ENCODE measurements at regions not wholly inside any gene's neighbourhood (a gene's known extent, or its start where the extent isn't known, plus 50 kb on each side); places are given as distances from the start of the nearest gene placed in this dataset.

GRCh38 chr10:44856696-44857095 is 54.4 kb upstream of the TMEM72 start:
- TF ChIP-seq POLR2A (IDR thresholded peaks at IDR 0.05; ENCODE audit: low read depth, low read length) (no peak), POLR2AphosphoS5 (IDR thresholded peaks at IDR 0.05; ENCODE audit: low read depth, low read length) (no peak), TAF1 (IDR thresholded peaks at IDR 0.05; ENCODE audit: borderline replicate concordance, low read depth, low read length) (no peak)
- DNase-seq (ENCODE audit: insufficient read length) (no peak), FAIRE-seq (no peak)

- DNase-seq (ENCODE audit: insufficient read length) (peak; percentile 68), FAIRE-seq (peak; percentile 81)
- TF ChIP-seq TAF1 (IDR thresholded peaks at IDR 0.05; ENCODE audit: borderline replicate concordance, low read depth, low read length) (no peak), POLR2AphosphoS5 (IDR thresholded peaks at IDR 0.05; ENCODE audit: low read depth, low read length) (no peak), POLR2A (IDR thresholded peaks at IDR 0.05; ENCODE audit: low read depth, low read length) (no peak)
Observed at GRCh38 chr10:44857363-44858016, 53.6 kb upstream of the TMEM72 start.

GRCh38 chr10:44858017-44858371 is 53.1 kb upstream of the TMEM72 start:
- FAIRE-seq, result no peak
- DNase-seq (ENCODE audit: insufficient read length), result no peak
- TF ChIP-seq POLR2A (IDR thresholded peaks at IDR 0.05; ENCODE audit: low read depth, low read length) (no peak), TAF1 (IDR thresholded peaks at IDR 0.05; ENCODE audit: borderline replicate concordance, low read depth, low read length) (no peak), POLR2AphosphoS5 (IDR thresholded peaks at IDR 0.05; ENCODE audit: low read depth, low read length) (no peak)

- DNase-seq (ENCODE audit: insufficient read length), result no peak
- no peak for TF ChIP-seq POLR2A (IDR thresholded peaks at IDR 0.05; ENCODE audit: low read depth, low read length)
- no peak for TF ChIP-seq POLR2AphosphoS5 (IDR thresholded peaks at IDR 0.05; ENCODE audit: low read depth, low read length)
- no peak for TF ChIP-seq TAF1 (IDR thresholded peaks at IDR 0.05; ENCODE audit: borderline replicate concordance, low read depth, low read length)
- no peak for FAIRE-seq
Observed at GRCh38 chr10:44858988-44859387, 52.1 kb upstream of the TMEM72 start.

- DNase-seq (ENCODE audit: insufficient read length) (no peak), FAIRE-seq (no peak)
- no peak for TF ChIP-seq TAF1 (IDR thresholded peaks at IDR 0.05; ENCODE audit: borderline replicate concordance, low read depth, low read length)
- no peak for TF ChIP-seq POLR2AphosphoS5 (IDR thresholded peaks at IDR 0.05; ENCODE audit: low read depth, low read length)
- no peak for TF ChIP-seq POLR2A (IDR thresholded peaks at IDR 0.05; ENCODE audit: low read depth, low read length)
Observed at GRCh38 chr10:44859546-44860285, 51.4 kb upstream of the TMEM72 start.

- FAIRE-seq, result no peak
- no peak for DNase-seq (ENCODE audit: insufficient read length)
- TF ChIP-seq POLR2A (IDR thresholded peaks at IDR 0.05; ENCODE audit: low read depth, low read length) (no peak), POLR2AphosphoS5 (IDR thresholded peaks at IDR 0.05; ENCODE audit: low read depth, low read length) (no peak), TAF1 (IDR thresholded peaks at IDR 0.05; ENCODE audit: borderline replicate concordance, low read depth, low read length) (no peak)
Observed at GRCh38 chr10:44860811-44861736, 50.1 kb upstream of the TMEM72 start.
